HEK293T (cell line): ENCODE measurements at regions not wholly inside any gene's neighbourhood (a gene's known extent, or its start where the extent isn't known, plus 50 kb on each side); places are given as distances from the start of the nearest gene placed in this dataset.

Source experiments
- CTCF ChIA-PET: fragments of 350-600 bp; formaldehyde crosslinking; extraction: SDS; loops from one replicate; lab custom pipeline; 2021; ENCODE audit warnings: antibody characterized with exemption, inconsistent platforms; lab: Yijun Ruan, JAX
- POLR2A ChIA-PET: fragments of 350-600 bp; formaldehyde crosslinking; extraction: SDS; loops from one replicate; lab custom pipeline; 2020; ENCODE audit warnings: antibody characterized with exemption, inconsistent platforms; lab: Yijun Ruan, JAX
- DNase-seq: peaks from one replicate; pipeline ENCODE4 v3.0.0; 2012; ENCODE audit warnings: mixed read lengths; ENCODE audit errors: extremely low spot score
- ARNT ChIP-seq: fragments of 450-650 bp; IDR thresholded peaks from 2 replicates; pipeline ENCODE4 v1.6.1; 2017; ENCODE audit warnings: mild to moderate bottlenecking
- BHLHE40 ChIP-seq: fragments of 450-650 bp; IDR thresholded peaks from 2 replicates; pipeline ENCODE4 v1.6.1; 2016; ENCODE audit warnings: mild to moderate bottlenecking, moderate library complexity, borderline replicate concordance
- CTBP1 ChIP-seq: fragments of 450-650 bp; IDR thresholded peaks from 2 replicates; pipeline ENCODE4 v1.6.1; 2016; ENCODE audit warnings: borderline replicate concordance
- ELF4 ChIP-seq: fragments of 450-650 bp; IDR thresholded peaks from 2 replicates; pipeline ENCODE4 v1.6.1; 2017; ENCODE audit warnings: antibody characterized with exemption
- FOXA1 ChIP-seq: fragments of 450-650 bp; IDR thresholded peaks from 2 replicates; pipeline ENCODE4 v1.6.1; 2016; ENCODE audit warnings: mild to moderate bottlenecking
- FOXK2 ChIP-seq: fragments of 450-650 bp; IDR thresholded peaks from 2 replicates; pipeline ENCODE4 v1.6.1; 2016; ENCODE audit warnings: mild to moderate bottlenecking
- FOXM1 ChIP-seq: fragments of 450-650 bp; IDR thresholded peaks from 2 replicates; pipeline ENCODE4 v1.6.1; 2017; ENCODE audit warnings: mild to moderate bottlenecking, borderline replicate concordance
- HDGF ChIP-seq: fragments of 450-650 bp; IDR thresholded peaks from 2 replicates; pipeline ENCODE4 v1.6.1; 2017; ENCODE audit warnings: antibody characterized with exemption, borderline replicate concordance
- L3MBTL2 ChIP-seq: fragments of 450-650 bp; conservative IDR thresholded peaks from 2 replicates; pipeline ENCODE4 v1.6.1; 2016; ENCODE audit warnings: mild to moderate bottlenecking
- LEF1 ChIP-seq: fragments of 450-650 bp; IDR thresholded peaks from 2 replicates; pipeline ENCODE4 v1.6.1; 2017; ENCODE audit warnings: mild to moderate bottlenecking, borderline replicate concordance
- NFRKB ChIP-seq: fragments of 450-650 bp; IDR thresholded peaks from 2 replicates; pipeline ENCODE4 v1.6.1; 2016; ENCODE audit warnings: mild to moderate bottlenecking, moderate library complexity
- SP1 ChIP-seq: fragments of 450-650 bp; IDR thresholded peaks from 2 replicates; pipeline ENCODE4 v1.6.1; 2017
- SUZ12 ChIP-seq: fragments of 450-650 bp; IDR thresholded peaks from 2 replicates; pipeline ENCODE4 v1.6.1; 2016; ENCODE audit warnings: mild to moderate bottlenecking
- TARDBP ChIP-seq: fragments of 450-650 bp; IDR thresholded peaks from 2 replicates; pipeline ENCODE4 v1.6.1; 2016
- ZNF384 ChIP-seq: fragments of 450-650 bp; IDR thresholded peaks from 2 replicates; pipeline ENCODE4 v1.6.1; 2016
- TF ChIP-seq, protein P1 (sequence below): fragments of 450-650 bp; IDR thresholded peaks from 2 replicates; pipeline ENCODE4 v1.6.1; 2016

DNA sequence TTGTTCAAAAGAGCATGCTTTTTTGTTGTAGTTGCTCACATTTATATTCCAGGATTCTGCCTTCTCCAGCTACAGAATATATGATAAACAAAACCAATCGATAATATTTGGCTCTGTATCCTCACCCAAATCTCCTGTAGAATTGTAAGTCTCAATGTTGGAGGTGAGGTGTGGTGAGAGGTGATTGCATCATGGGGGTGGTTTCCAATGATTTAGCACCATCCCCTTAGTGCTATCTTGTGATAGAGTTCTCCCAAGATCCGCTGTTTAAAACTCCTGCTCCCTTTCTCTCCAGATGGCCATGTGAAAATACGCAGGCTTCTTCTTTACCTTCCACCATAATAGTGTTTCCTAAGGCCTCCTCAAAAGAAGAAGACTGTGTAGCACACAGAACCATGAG is 98.7 kb upstream of the SCN7A start:
- ChIA-PET POLR2A (no interaction called here), CTCF (no interaction called here)
- no peak for DNase-seq
- TF ChIP-seq, protein P1, sequence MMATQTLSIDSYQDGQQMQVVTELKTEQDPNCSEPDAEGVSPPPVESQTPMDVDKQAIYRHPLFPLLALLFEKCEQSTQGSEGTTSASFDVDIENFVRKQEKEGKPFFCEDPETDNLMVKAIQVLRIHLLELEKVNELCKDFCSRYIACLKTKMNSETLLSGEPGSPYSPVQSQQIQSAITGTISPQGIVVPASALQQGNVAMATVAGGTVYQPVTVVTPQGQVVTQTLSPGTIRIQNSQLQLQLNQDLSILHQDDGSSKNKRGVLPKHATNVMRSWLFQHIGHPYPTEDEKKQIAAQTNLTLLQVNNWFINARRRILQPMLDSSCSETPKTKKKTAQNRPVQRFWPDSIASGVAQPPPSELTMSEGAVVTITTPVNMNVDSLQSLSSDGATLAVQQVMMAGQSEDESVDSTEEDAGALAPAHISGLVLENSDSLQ: no peak
- no peak for TF ChIP-seq ARNT
- TF ChIP-seq FOXK2: no peak
- no peak for TF ChIP-seq SP1
- no peak for TF ChIP-seq TARDBP
- no peak for TF ChIP-seq FOXM1
- no peak for TF ChIP-seq LEF1
- no peak for TF ChIP-seq SUZ12
- TF ChIP-seq FOXA1: no peak
- no peak for TF ChIP-seq BHLHE40
- TF ChIP-seq CTBP1: no peak
- no peak for TF ChIP-seq ZNF384
- no peak for TF ChIP-seq HDGF
- TF ChIP-seq NFRKB: no peak
- no peak for TF ChIP-seq ELF4

DNA sequence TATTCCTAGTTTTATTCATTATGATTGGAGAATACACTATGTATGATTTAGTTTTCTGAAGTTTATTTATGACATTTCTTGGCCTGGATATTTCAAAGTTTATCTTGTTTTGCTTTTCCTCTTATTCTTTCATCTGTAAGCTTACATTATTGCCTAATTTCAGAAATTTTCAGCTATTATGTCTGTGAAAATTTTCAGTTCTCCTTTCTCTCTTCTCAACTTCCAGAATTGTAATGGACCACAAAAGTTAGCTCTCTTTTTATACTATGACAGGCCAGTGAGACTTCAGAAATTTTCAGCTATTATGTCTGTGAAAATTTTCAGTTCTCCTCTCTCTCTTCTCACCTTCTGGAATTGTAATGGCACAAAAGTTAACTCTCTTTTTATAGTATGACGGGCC is 97.2 kb upstream of the SCN7A start:
- DNase-seq: no peak
- ChIA-PET POLR2A (no interaction called here), CTCF (no interaction called here)
- TF ChIP-seq FOXK2 (no peak), L3MBTL2 (no peak), LEF1 (no peak), ELF4 (no peak), ARNT (no peak), HDGF (no peak), FOXM1 (no peak), TARDBP (no peak), ZNF384 (no peak), NFRKB (no peak)

DNA sequence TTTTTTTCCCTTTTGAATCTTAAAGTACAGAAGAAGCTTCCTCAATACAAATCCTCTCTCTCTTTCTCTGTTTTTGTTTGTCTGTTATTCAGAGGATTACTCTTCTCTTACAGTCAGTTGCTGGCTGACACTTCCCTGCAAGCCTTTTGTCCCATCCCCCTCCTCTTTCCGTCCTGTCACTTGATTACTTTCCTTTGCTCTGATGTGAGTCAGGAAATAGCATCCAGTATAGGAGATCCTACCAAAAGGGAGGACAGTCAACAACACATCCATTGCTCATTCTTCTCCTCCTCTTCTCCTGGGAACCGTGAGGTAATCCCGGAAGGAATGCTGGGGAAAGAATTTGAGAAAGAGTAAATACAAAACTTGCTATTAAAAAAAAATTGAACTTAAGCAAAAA is 79.3 kb upstream of the SCN7A start:
- DNase-seq: no peak
- ChIA-PET POLR2A (no interaction called here), CTCF (no interaction called here)
- TF ChIP-seq ELF4: no peak
- no peak for TF ChIP-seq HDGF
- TF ChIP-seq SUZ12: no peak
- TF ChIP-seq BHLHE40: no peak
- TF ChIP-seq ARNT: no peak
- TF ChIP-seq SP1: no peak
- TF ChIP-seq FOXK2: no peak
- no peak for TF ChIP-seq NFRKB
- TF ChIP-seq ZNF384: no peak
- TF ChIP-seq, protein P1: no peak
- no peak for TF ChIP-seq CTBP1
- TF ChIP-seq LEF1: no peak
- no peak for TF ChIP-seq FOXM1

DNA sequence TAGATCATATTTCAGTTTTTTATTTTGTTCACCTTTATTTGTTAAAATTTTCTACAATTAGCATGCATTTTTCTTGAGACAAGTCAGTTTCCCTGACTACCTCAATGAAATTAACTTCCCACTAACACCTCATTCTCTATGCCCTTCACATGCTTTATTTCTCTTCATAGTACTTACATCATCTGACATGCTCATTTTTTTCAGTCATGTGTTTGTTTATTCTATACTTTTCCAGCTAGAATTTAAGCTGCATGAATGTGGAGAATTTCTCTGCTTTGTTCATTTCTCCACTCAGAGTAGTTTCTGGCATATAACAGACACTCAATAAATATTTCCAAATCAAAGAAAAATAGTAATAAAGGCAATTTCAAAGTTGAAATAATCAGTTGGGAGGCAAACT is 78.9 kb upstream of the SCN7A start:
- ChIA-PET POLR2A (no interaction called here), CTCF (no interaction called here)
- DNase-seq: no peak
- TF ChIP-seq L3MBTL2 (no peak), LEF1 (no peak), TARDBP (no peak), NFRKB (no peak), ARNT (no peak), SP1 (no peak), FOXA1 (no peak), SUZ12 (no peak), BHLHE40 (no peak), CTBP1 (no peak), FOXM1 (no peak), HDGF (no peak), ZNF384 (no peak)
- TF ChIP-seq, protein P1: no peak

DNA sequence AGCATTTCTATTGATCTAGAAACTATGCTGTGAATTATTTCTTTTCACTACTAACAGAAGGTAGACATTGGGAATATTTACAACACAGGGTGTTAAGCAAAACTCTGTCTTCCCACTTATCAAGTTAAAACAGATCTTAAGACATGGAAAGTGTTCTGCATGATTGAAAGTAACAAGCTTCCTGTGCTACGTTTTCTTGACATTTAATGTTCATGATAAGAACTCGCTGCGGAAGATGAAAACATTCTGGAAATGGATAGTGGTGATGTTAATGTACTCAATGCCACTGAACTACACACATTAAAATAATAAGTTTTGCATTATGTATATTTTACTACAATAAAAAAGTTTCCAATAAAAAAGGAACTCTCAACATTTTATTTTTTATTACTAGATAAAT is 74.4 kb upstream of the SCN7A start:
- no peak for TF ChIP-seq ZNF384
- no peak for TF ChIP-seq FOXM1
- TF ChIP-seq ELF4: no peak
- TF ChIP-seq ARNT: no peak
- no peak for TF ChIP-seq HDGF
- no peak for TF ChIP-seq TARDBP
- TF ChIP-seq L3MBTL2: no peak
- TF ChIP-seq, protein P1: no peak
- POLR2A ChIA-PET: no interaction called here
- DNase-seq: no peak
- CTCF ChIA-PET: no interaction called here

DNA sequence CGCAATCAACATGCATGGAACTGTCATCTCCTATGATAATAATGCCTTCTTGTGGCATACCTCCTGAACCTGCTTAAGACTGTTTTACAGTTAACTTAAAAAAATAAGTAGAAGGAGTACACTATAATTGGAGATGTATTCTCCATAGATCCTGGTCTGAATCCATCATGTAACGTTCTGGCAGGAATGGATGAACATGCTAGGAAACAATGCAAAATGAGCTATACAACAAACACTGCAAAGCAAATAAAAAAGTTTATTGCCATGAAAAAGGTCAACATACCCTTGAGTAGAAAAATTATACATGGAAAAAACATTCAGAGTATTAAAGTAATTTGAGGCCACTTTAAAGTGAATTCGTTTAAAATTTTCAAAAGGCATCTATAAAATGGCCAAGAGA is 71.5 kb upstream of the SCN7A start:
- no peak for DNase-seq
- POLR2A ChIA-PET: no interaction called here
- CTCF ChIA-PET: no interaction called here
- TF ChIP-seq SUZ12 (no peak), ZNF384 (no peak)
